Right atrium auricular region (tissue), 2 donors: ENCODE measurements at regions not wholly inside any gene's neighbourhood (a gene's known extent, or its start where the extent isn't known, plus 50 kb on each side); places are given as distances from the start of the nearest gene placed in this dataset.

Experiments
- DNase-seq: peaks from one replicate; pipeline ENCODE4 v3.0.0-alpha.2; 2019; ENCODE audit warnings: low spot score
- H3K27ac ChIP-seq, 2 donors: fragments of 200-600 bp; sonication (generic); 1 replicate in 1 of 2; 2 replicates in 1 of 2; pipeline ENCODE4 v1.5.1; 2016 to 2019
- H3K27me3 ChIP-seq, 2 donors: fragments of 200-600 bp; sonication (generic); one replicate each; pipeline versions ENCODE4 v1.5.1 to v1.6.0; 2017 to 2019
- H3K36me3 ChIP-seq: fragments of 200-600 bp; sonication (generic); one replicate; pipeline ENCODE4 v1.5.1; 2016
- H3K4me1 ChIP-seq, 2 donors: fragments of 200-600 bp; sonication (generic); one replicate each; pipeline versions ENCODE4 v1.5.1 to v1.6.0; 2017 to 2019
- H3K4me3 ChIP-seq, 2 donors: fragments of 200-600 bp; sonication (generic); 1 replicate in 1 of 2; 2 replicates in 1 of 2; pipeline ENCODE4 v1.5.1; 2017 to 2019; ENCODE audit warnings: mild to moderate bottlenecking in 1 of 2, moderate library complexity in 1 of 2
- H3K9me3 ChIP-seq, 2 donors: fragments of 200-600 bp; sonication (generic); one replicate each; pipeline ENCODE4 v1.5.1; 2019
- CTCF ChIP-seq, 2 donors: fragments of 200-600 bp; sonication (generic); IDR thresholded peaks; one replicate each; pipeline ENCODE4 v1.5.1; 2019; ENCODE audit warnings: antibody characterized with exemption in 2 of 2

GRCh38 chr1:95631695-95632094 is 397.7 kb downstream of the RWDD3 start:
- no peak for TF ChIP-seq CTCF (IDR thresholded peaks at IDR 0.05)

GRCh38 chr1:95635811-95636210 is 401.8 kb downstream of the RWDD3 start:
- no peaks in the 10 kb centered on the region for H3K27me3 ChIP-seq
- no peak overlapping the region for H3K27ac ChIP-seq
- H3K9me3 ChIP-seq, result no peaks in the 10 kb centered on the region
- no peak for TF ChIP-seq CTCF (IDR thresholded peaks at IDR 0.05)
- H3K4me1 ChIP-seq, result no peaks in the 10 kb centered on the region
- H3K4me3 ChIP-seq, result no peak overlapping the region
- no peak for DNase-seq
- no peaks in the 10 kb centered on the region for H3K36me3 ChIP-seq

More at GRCh38 chr1:95631695-95632094, 397.7 kb downstream of the RWDD3 start:
- H3K36me3 ChIP-seq, result no peaks in the 10 kb centered on the region
- H3K4me1 ChIP-seq, result no peaks in the 10 kb centered on the region
- H3K4me3 ChIP-seq, result no peak overlapping the region
- no peak for DNase-seq
- no peaks in the 10 kb centered on the region for H3K9me3 ChIP-seq
- H3K27me3 ChIP-seq, result no peaks in the 10 kb centered on the region
- H3K27ac ChIP-seq, result no peak overlapping the region

DNA sequence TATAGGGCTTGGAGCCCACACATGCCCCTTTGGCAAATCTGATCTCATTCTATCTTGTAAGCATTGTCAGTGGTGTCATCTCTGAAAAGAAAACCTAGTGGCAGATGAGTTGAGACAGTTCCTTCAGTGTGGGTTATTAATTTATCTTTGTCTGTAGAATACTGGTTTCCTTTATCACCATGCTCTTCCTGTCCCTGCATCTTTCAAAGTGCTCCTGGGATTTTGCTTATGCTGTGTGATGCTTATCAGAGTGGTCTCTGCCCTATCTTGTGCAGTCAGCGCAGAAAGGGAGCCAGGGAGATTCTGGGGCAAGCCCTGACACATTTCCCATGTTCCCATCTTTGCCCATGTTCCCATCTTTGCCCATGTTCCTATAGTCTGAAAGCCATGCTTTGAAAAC is 402.9 kb downstream of the RWDD3 start:
- no peak overlapping the region for H3K27ac ChIP-seq

GRCh38 chr1:95640746-95641145 is 406.7 kb downstream of the RWDD3 start:
- TF ChIP-seq CTCF (IDR thresholded peaks at IDR 0.05), result no peak
- Histone ChIP-seq H3K27me3 (no peaks in the 10 kb centered on the region), H3K4me3 (no peak overlapping the region), H3K4me1 (no peaks in the 10 kb centered on the region), H3K36me3 (no peaks in the 10 kb centered on the region), H3K27ac (no peak overlapping the region), H3K9me3 (no peaks in the 10 kb centered on the region)
- no peak for DNase-seq

More for the DNA sequence above, 402.9 kb downstream of the RWDD3 start:
- Histone ChIP-seq H3K4me3 (no peak overlapping the region), H3K4me1 (no peaks in the 10 kb centered on the region), H3K9me3 (no peaks in the 10 kb centered on the region), H3K36me3 (no peaks in the 10 kb centered on the region), H3K27me3 (no peaks in the 10 kb centered on the region)
- DNase-seq, result no peak
- TF ChIP-seq CTCF (IDR thresholded peaks at IDR 0.05), result no peak

DNA sequence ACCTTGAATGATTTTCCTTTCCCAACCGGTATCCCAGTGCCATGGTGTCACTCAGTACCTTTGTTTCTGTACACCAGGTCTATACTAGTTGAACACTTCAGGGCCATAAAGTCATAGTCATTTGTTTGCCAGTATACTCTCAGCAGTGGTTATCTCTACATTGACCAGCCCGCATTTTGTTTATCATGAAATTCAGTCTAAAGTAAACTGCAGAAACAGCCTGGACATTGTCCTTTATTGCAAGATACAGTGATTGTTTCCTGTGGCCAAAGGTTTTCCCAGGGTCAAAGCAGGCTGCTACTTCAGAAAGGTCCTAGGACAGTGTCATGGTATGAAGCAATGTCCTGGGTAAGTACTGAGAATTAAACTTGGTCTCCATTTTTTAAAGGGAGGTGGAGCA is 407.4 kb downstream of the RWDD3 start:
- H3K27ac ChIP-seq, result no peak overlapping the region
- DNase-seq, result no peak
- TF ChIP-seq CTCF (IDR thresholded peaks at IDR 0.05), result no peak
- H3K9me3 ChIP-seq, result no peaks in the 10 kb centered on the region
- H3K36me3 ChIP-seq, result no peaks in the 10 kb centered on the region
- H3K27me3 ChIP-seq, result no peaks in the 10 kb centered on the region
- no peaks in the 10 kb centered on the region for H3K4me1 ChIP-seq
- no peak overlapping the region for H3K4me3 ChIP-seq

- Histone ChIP-seq H3K27me3 (no peaks in the 10 kb centered on the region), H3K9me3 (no peaks in the 10 kb centered on the region), H3K27ac (no peak overlapping the region), H3K36me3 (no peaks in the 10 kb centered on the region), H3K4me3 (no peak overlapping the region), H3K4me1 (no peaks in the 10 kb centered on the region)
- no peak for DNase-seq
- no peak for TF ChIP-seq CTCF (IDR thresholded peaks at IDR 0.05)
These were observed 408.0 kb downstream of the RWDD3 start for GRCh38 chr1:95642035-95642434.
